Esophagus muscularis mucosa (tissue), 3 donors: ENCODE measurements at regions not wholly inside any gene's neighbourhood (a gene's known extent, or its start where the extent isn't known, plus 50 kb on each side); places are given as distances from the start of the nearest gene placed in this dataset.

Source experiments
- POLR2A ChIP-seq: fragments of 450-650 bp; IDR thresholded peaks from one replicate; pipeline ENCODE4 v1.6.1; 2017; ENCODE audit warnings: antibody characterized with exemption, moderate library complexity, mild to moderate bottlenecking, low read depth
- TF ChIP-seq, protein P1 (sequence below), 3 experiments: fragments of 200-600 bp in 2 of 3; fragments of 450-650 bp in 1 of 3; sonication (generic) in 2 of 3; IDR thresholded peaks; one replicate each; pipeline ENCODE4 v1.5.1; 2017 to 2019; ENCODE audit warnings: antibody characterized with exemption in 3 of 3, mild to moderate bottlenecking in 2 of 3, moderate library complexity in 1 of 3

DNA sequence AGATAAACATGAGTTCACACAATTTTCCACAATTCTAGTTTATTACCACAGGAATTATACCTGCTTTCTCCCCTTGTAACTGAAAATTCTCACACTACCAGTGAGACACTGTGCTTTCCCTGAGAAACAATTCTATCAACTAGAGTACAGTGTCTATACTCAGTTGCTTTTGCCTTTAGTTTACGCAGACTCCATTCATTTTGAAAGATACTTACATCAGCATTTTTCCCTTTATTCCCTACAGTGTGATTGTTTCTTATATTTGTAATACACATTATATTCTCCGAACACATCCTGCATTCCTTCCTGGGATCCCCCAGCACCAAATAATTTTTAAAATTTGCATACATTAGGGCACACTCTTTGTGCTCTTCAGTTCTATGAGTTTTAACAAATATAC lies 1455.5 kb downstream of the SUCLG1 start:
- TF ChIP-seq, protein P1, sequence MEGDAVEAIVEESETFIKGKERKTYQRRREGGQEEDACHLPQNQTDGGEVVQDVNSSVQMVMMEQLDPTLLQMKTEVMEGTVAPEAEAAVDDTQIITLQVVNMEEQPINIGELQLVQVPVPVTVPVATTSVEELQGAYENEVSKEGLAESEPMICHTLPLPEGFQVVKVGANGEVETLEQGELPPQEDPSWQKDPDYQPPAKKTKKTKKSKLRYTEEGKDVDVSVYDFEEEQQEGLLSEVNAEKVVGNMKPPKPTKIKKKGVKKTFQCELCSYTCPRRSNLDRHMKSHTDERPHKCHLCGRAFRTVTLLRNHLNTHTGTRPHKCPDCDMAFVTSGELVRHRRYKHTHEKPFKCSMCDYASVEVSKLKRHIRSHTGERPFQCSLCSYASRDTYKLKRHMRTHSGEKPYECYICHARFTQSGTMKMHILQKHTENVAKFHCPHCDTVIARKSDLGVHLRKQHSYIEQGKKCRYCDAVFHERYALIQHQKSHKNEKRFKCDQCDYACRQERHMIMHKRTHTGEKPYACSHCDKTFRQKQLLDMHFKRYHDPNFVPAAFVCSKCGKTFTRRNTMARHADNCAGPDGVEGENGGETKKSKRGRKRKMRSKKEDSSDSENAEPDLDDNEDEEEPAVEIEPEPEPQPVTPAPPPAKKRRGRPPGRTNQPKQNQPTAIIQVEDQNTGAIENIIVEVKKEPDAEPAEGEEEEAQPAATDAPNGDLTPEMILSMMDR (IDR thresholded peaks at IDR 0.05) = no peak
- no peak for TF ChIP-seq POLR2A
